Activated CD4-positive, CD25-positive, alpha-beta regulatory T cell treated with anti-CD3 and anti-CD28 coated beads, Interleukin-2, amount 50 U/mL, for 24 hours (primary cell): ENCODE measurements at regions not wholly inside any gene's neighbourhood (a gene's known extent, or its start where the extent isn't known, plus 50 kb on each side); places are given as distances from the start of the nearest gene placed in this dataset.
"Not testable (repeated sequence)": the region's sequence is repeated elsewhere in the genome, so short reads cannot be mapped to it uniquely, and the experiment has no call there.

Experiments
- ATAC-seq, 2 donors: fragments of 150-1000 bp; cut with Tn5 transposase; one replicate each; pipeline ENCODE4 v1.10.0; 2021; ENCODE audit warnings: mild to moderate bottlenecking in 1 of 2, moderate library complexity in 1 of 2

- no peak for ATAC-seq
Observed at GRCh38 chr1:201729973-201730608, 98.9 kb upstream of the IPO9 start.

GRCh38 chr1:201730611-201731010 lies 98.3 kb upstream of the IPO9 start:
- no peak for ATAC-seq

- ATAC-seq, result no peak
Observed at GRCh38 chr1:201731142-201731541, 97.8 kb upstream of the IPO9 start.

GRCh38 chr1:201731592-201731991 lies 97.4 kb upstream of the IPO9 start:
- no peak for ATAC-seq

GRCh38 chr1:201732351-201732750 lies 96.6 kb upstream of the IPO9 start:
- no peak for ATAC-seq

- not testable (repeated sequence) for ATAC-seq
Observed at GRCh38 chr1:201734221-201734620, 94.7 kb upstream of the IPO9 start.

GRCh38 chr1:201734786-201735185 lies 94.2 kb upstream of the IPO9 start:
- no peak for ATAC-seq

- no peak for ATAC-seq
Observed at GRCh38 chr1:201736707-201737320, 92.1 kb upstream of the IPO9 start.

GRCh38 chr1:201737352-201738060 lies 91.5 kb upstream of the IPO9 start:
- no peak for ATAC-seq

GRCh38 chr1:201739080-201739479 lies 89.9 kb upstream of the IPO9 start:
- ATAC-seq, result no peak

GRCh38 chr1:201739492-201740085 lies 89.4 kb upstream of the IPO9 start:
- peak; percentile 87 to 88 for ATAC-seq

GRCh38 chr1:201740086-201740541 lies 88.8 kb upstream of the IPO9 start:
- ATAC-seq, result no peak

- peak in 1 of 2 donors; percentile 6 for ATAC-seq
Observed at GRCh38 chr1:201740670-201741111, 88.3 kb upstream of the IPO9 start.

- ATAC-seq, result no peak
Observed at GRCh38 chr1:201741763-201742342, 87.1 kb upstream of the IPO9 start.

- ATAC-seq, result no peak
Observed at GRCh38 chr1:201742476-201742875, 86.5 kb upstream of the IPO9 start.

- ATAC-seq, result no peak
Observed at GRCh38 chr1:201742955-201743805, 85.8 kb upstream of the IPO9 start.

- ATAC-seq, result no peak
Observed at GRCh38 chr1:201745023-201745422, 83.9 kb upstream of the IPO9 start.

- ATAC-seq, result no peak
Observed at GRCh38 chr1:201746156-201746555, 82.8 kb upstream of the IPO9 start.

GRCh38 chr1:201747261-201747660 lies 81.7 kb upstream of the IPO9 start:
- ATAC-seq, result no peak

GRCh38 chr1:201748335-201748734 lies 80.6 kb upstream of the IPO9 start:
- no peak for ATAC-seq

GRCh38 chr1:201749059-201749690 lies 79.8 kb upstream of the IPO9 start:
- ATAC-seq, result no peak

GRCh38 chr1:201750120-201750519 lies 78.8 kb upstream of the IPO9 start:
- ATAC-seq, result no peak
